Right cardiac atrium (tissue), 5 donors: ENCODE measurements at regions not wholly inside any gene's neighbourhood (a gene's known extent, or its start where the extent isn't known, plus 50 kb on each side); places are given as distances from the start of the nearest gene placed in this dataset.

Experiments used
- ATAC-seq, 2 donors: fragments of 200-7000 bp; cut with Tn5 transposase; one replicate each; pipeline versions ENCODE4 v1.8.0 to v1.9.1; 2020; ENCODE audit warnings: moderate library complexity in 2 of 2, mild to moderate bottlenecking in 1 of 2
- DNase-seq, 3 donors: peaks; one replicate each; pipeline ENCODE4 v3.0.0-alpha.2; 2020
- H3K27ac ChIP-seq: one replicate; pipeline ENCODE4 v1.5.1; 2013; ENCODE audit warnings: mild to moderate bottlenecking, low read length, control low read depth, moderate library complexity
- H3K27me3 ChIP-seq: one replicate; pipeline ENCODE4 v1.6.1; 2013; ENCODE audit not compliant: control insufficient read depth, insufficient read depth
- H3K4me1 ChIP-seq: one replicate; pipeline ENCODE4 v1.6.1; 2013; ENCODE audit warnings: low read length; ENCODE audit not compliant: control insufficient read depth, insufficient read depth
- H3K4me3 ChIP-seq: one replicate; pipeline ENCODE4 v1.5.1; 2013; ENCODE audit warnings: low read length, control low read depth
- H3K9me3 ChIP-seq: one replicate; pipeline ENCODE4 v1.6.1; 2013; ENCODE audit warnings: low read length; ENCODE audit not compliant: control insufficient read depth
- WGBS: extraction: QIAGEN DNeasy Blood & Tissue Kit; methylation state at CpG from one replicate; pipeline ENCODE4 v1.1.7; 2013; 5-methylcytosine and 5-hydroxymethylcytosine counted together
- intact Hi-C, 4 donors: fragments of 100-400 bp; cut with DNase I; formaldehyde crosslinking; loops; one replicate each; pipeline versions ENCODE4 v1.11.0 to v1.14.0; 2022 to 2023
- donor health status: healthy with polysubstance abuse.
- donor health status: DM: no; HTN: yes; CAD: no.
- donor health status: DM: no; HTN: no; CAD: no.
- donor health status: DM: no; HTN: yes; CAD: no; lungs with severe emphysema.
- donor health status: DM: yes; HTN: yes; CAD: no.

- Histone ChIP-seq H3K27ac (no peak overlapping the region), H3K9me3 (no peaks in the 10 kb centered on the region), H3K4me1 (no peaks in the 10 kb centered on the region), H3K4me3 (no peak overlapping the region), H3K27me3 (no peaks in the 10 kb centered on the region)
- DNase-seq (no peak), ATAC-seq (peak in 1 of 2 donors; percentile 33)
- whole genome bisulfite sequencing: 92% methylated on average over 17 of the region's 17 CpGs
- intact Hi-C loops: no loop called here
Measured at GRCh38 chr7:47103498-47104205, 478.3 kb downstream of the TNS3 start.

GRCh38 chr7:47102331-47102841 lies 479.5 kb downstream of the TNS3 start:
- no peak for DNase-seq
- intact Hi-C loops: no loop called here
- Histone ChIP-seq H3K27me3 (no peaks in the 10 kb centered on the region), H3K27ac (no peak overlapping the region), H3K9me3 (no peaks in the 10 kb centered on the region), H3K4me3 (no peak overlapping the region), H3K4me1 (no peaks in the 10 kb centered on the region)
- WGBS: 61% methylated on average over 3 of the region's 3 CpGs
- no peak for ATAC-seq

- no peak overlapping the region for H3K27ac ChIP-seq
- intact Hi-C loops: no loop called here
- ATAC-seq (peak in 1 of 2 donors; percentile 66), DNase-seq (peak; percentile 36 to 76 (median 74))
- H3K27me3 ChIP-seq: no peaks in the 10 kb centered on the region
- H3K4me1 ChIP-seq: no peaks in the 10 kb centered on the region
- WGBS: 45% methylated on average over 5 of the region's 5 CpGs
- H3K9me3 ChIP-seq: no peaks in the 10 kb centered on the region
- no peak overlapping the region for H3K4me3 ChIP-seq
Measured at GRCh38 chr7:47100817-47101435, 481.0 kb downstream of the TNS3 start.

GRCh38 chr7:47100148-47100816 lies 481.6 kb downstream of the TNS3 start:
- H3K4me1 ChIP-seq: no peaks in the 10 kb centered on the region
- no peaks in the 10 kb centered on the region for H3K27me3 ChIP-seq
- H3K4me3 ChIP-seq: no peak overlapping the region
- intact Hi-C loops: no loop called here
- no peak for ATAC-seq
- no peak for DNase-seq
- H3K9me3 ChIP-seq: no peaks in the 10 kb centered on the region
- H3K27ac ChIP-seq: no peak overlapping the region
- 83% methylated on average over 5 of the region's 5 CpGs for WGBS

GRCh38 chr7:47097431-47097830 lies 484.5 kb downstream of the TNS3 start:
- intact Hi-C loops: loop anchor here in 1 of 4 donors (10.0 kb wide), 1 partner anchor 743 kb away; no protein-coding TSS in a partner anchor
- no peaks in the 10 kb centered on the region for H3K4me1 ChIP-seq
- no peaks in the 10 kb centered on the region for H3K9me3 ChIP-seq
- WGBS: 95% methylated on average over 2 of the region's 2 CpGs
- no peak overlapping the region for H3K27ac ChIP-seq
- ATAC-seq: no peak
- H3K27me3 ChIP-seq: no peaks in the 10 kb centered on the region
- H3K4me3 ChIP-seq: no peak overlapping the region
- DNase-seq: no peak

GRCh38 chr7:47095946-47096345 lies 486.0 kb downstream of the TNS3 start:
- H3K27ac ChIP-seq: no peak overlapping the region
- H3K4me3 ChIP-seq: no peak overlapping the region
- no peak for DNase-seq
- 72% methylated on average over 1 of the region's 1 CpG for WGBS
- no peak for ATAC-seq
- no peaks in the 10 kb centered on the region for H3K4me1 ChIP-seq
- no peaks in the 10 kb centered on the region for H3K9me3 ChIP-seq
- no peaks in the 10 kb centered on the region for H3K27me3 ChIP-seq
- intact Hi-C loops: loop anchor here in 1 of 4 donors (10.0 kb wide), 1 partner anchor 741 kb away; no protein-coding TSS in a partner anchor

- 94% methylated on average over 7 of the region's 7 CpGs for WGBS
- no peak for ATAC-seq
- H3K4me3 ChIP-seq: no peak overlapping the region
- intact Hi-C loops: loop anchor here in 1 of 4 donors (10.0 kb wide), 1 partner anchor 740 kb away; no protein-coding TSS in a partner anchor
- no peak for DNase-seq
- H3K27ac ChIP-seq: no peak overlapping the region
- H3K27me3 ChIP-seq: no peaks in the 10 kb centered on the region
- no peaks in the 10 kb centered on the region for H3K4me1 ChIP-seq
- H3K9me3 ChIP-seq: no peaks in the 10 kb centered on the region
Measured at GRCh38 chr7:47094462-47094861, 487.4 kb downstream of the TNS3 start.

- 79% methylated on average over 7 of the region's 7 CpGs for WGBS
- intact Hi-C loops: loop anchor here in 1 of 4 donors (10.0 kb wide), 1 partner anchor 739 kb away; no protein-coding TSS in a partner anchor
Measured at GRCh38 chr7:47093320-47094234, 488.3 kb downstream of the TNS3 start.

GRCh38 chr7:47092336-47092735 lies 489.6 kb downstream of the TNS3 start:
- H3K4me3 ChIP-seq: no peak overlapping the region
- H3K27me3 ChIP-seq: no peaks in the 10 kb centered on the region
- intact Hi-C loops: loop anchor here in 1 of 4 donors (10.0 kb wide), 1 partner anchor 738 kb away; no protein-coding TSS in a partner anchor
- ATAC-seq: no peak
- no peaks in the 10 kb centered on the region for H3K9me3 ChIP-seq
- no peak overlapping the region for H3K27ac ChIP-seq
- no peak for DNase-seq
- peaks cover 5% of the 10 kb centered on the region for H3K4me1 ChIP-seq

More at GRCh38 chr7:47093320-47094234, 488.3 kb downstream of the TNS3 start:
- no peak overlapping the region for H3K4me3 ChIP-seq
- no peak for DNase-seq
- H3K4me1 ChIP-seq: no peaks in the 10 kb centered on the region
- no peak for ATAC-seq
- no peaks in the 10 kb centered on the region for H3K27me3 ChIP-seq
- H3K27ac ChIP-seq: no peak overlapping the region
- no peaks in the 10 kb centered on the region for H3K9me3 ChIP-seq

GRCh38 chr7:47091141-47091540 lies 490.8 kb downstream of the TNS3 start:
- Histone ChIP-seq H3K27ac (no peak overlapping the region), H3K4me1 (peaks cover 5% of the 10 kb centered on the region), H3K27me3 (no peaks in the 10 kb centered on the region), H3K9me3 (no peaks in the 10 kb centered on the region), H3K4me3 (no peak overlapping the region)
- DNase-seq: no peak
- 65% methylated on average over 3 of the region's 3 CpGs for WGBS
- no peak for ATAC-seq
- intact Hi-C loops: loop anchor here in 1 of 4 donors (10.0 kb wide), 1 partner anchor 736 kb away; no protein-coding TSS in a partner anchor
